Progenitor cell of endocrine pancreas (in vitro differentiated cells): ENCODE measurements at regions not wholly inside any gene's neighbourhood (a gene's known extent, or its start where the extent isn't known, plus 50 kb on each side); places are given as distances from the start of the nearest gene placed in this dataset.

Source experiments
- DNase-seq: peaks from one replicate; pipeline ENCODE4 v3.0.0; 2021; ENCODE audit warnings: low spot score; ENCODE audit not compliant: unreplicated experiment
- H3K27ac Mint-ChIP-seq: 2 replicates; pipeline ENCODE4 v1.8.0; 2021; ENCODE audit warnings: mild to moderate bottlenecking, moderate library complexity, mixed read lengths
- H3K27me3 Mint-ChIP-seq: 2 replicates; pipeline ENCODE4 v1.8.0; 2021; ENCODE audit warnings: mixed read lengths
- H3K36me3 Mint-ChIP-seq: 2 replicates; pipeline ENCODE4 v1.8.0; 2022; ENCODE audit warnings: mixed read lengths; ENCODE audit not compliant: insufficient read depth
- H3K4me1 Mint-ChIP-seq: 2 replicates; pipeline ENCODE4 v1.8.0; 2021; ENCODE audit warnings: low read depth, mixed read lengths
- H3K4me3 Mint-ChIP-seq: 2 replicates; pipeline ENCODE4 v1.8.0; 2021; ENCODE audit warnings: low read depth, mild to moderate bottlenecking, moderate library complexity, mixed read lengths
- H3K9me3 Mint-ChIP-seq: 2 replicates; pipeline ENCODE4 v1.8.0; 2021; ENCODE audit warnings: low read depth, mixed read lengths
- CTCF ChIP-seq: fragments of 200-600 bp; sonication (generic); IDR thresholded peaks from one replicate; pipeline ENCODE4 v1.5.0; 2021; ENCODE audit warnings: antibody characterized with exemption, mild to moderate bottlenecking; ENCODE audit not compliant: unreplicated experiment

- Mint-ChIP-seq H3K4me1 (peaks cover 4% of the 10 kb centered on the region), H3K27ac (no peak overlapping the region), H3K27me3 (no peaks in the 10 kb centered on the region), H3K9me3 (no peaks in the 10 kb centered on the region), H3K4me3 (no peak overlapping the region), H3K36me3 (no peaks in the 10 kb centered on the region)
- no peak for TF ChIP-seq CTCF
- DNase-seq = no peak
Observed at GRCh38 chr5:60274747-60275146, 381.2 kb upstream of the PDE4D start.

GRCh38 chr5:60271517-60271916 lies 378.0 kb upstream of the PDE4D start:
- DNase-seq = no peak
- Mint-ChIP-seq H3K27ac (no peak overlapping the region), H3K4me3 (no peak overlapping the region), H3K9me3 (no peaks in the 10 kb centered on the region), H3K4me1 (no peaks in the 10 kb centered on the region), H3K36me3 (no peaks in the 10 kb centered on the region), H3K27me3 (peaks cover 3% of the 10 kb centered on the region)
- no peak for TF ChIP-seq CTCF

- Mint-ChIP-seq H3K36me3 (no peaks in the 10 kb centered on the region), H3K27me3 (peaks cover 7% of the 10 kb centered on the region), H3K4me3 (no peak overlapping the region), H3K9me3 (no peaks in the 10 kb centered on the region), H3K4me1 (peaks cover 8% of the 10 kb centered on the region), H3K27ac (no peak overlapping the region)
- DNase-seq = no peak
- no peak for TF ChIP-seq CTCF
Observed at GRCh38 chr5:60267907-60268306, 374.4 kb upstream of the PDE4D start.

- TF ChIP-seq CTCF = no peak
- H3K27me3 Mint-ChIP-seq = peaks cover 7% of the 10 kb centered on the region
Observed at GRCh38 chr5:60263346-60263745, 369.8 kb upstream of the PDE4D start.

GRCh38 chr5:60262576-60263295 lies 369.2 kb upstream of the PDE4D start:
- H3K27ac Mint-ChIP-seq = no peak overlapping the region
- H3K4me1 Mint-ChIP-seq = peaks cover 8% of the 10 kb centered on the region
- H3K27me3 Mint-ChIP-seq = peaks cover 7% of the 10 kb centered on the region
- no peak overlapping the region for H3K4me3 Mint-ChIP-seq
- H3K9me3 Mint-ChIP-seq = no peaks in the 10 kb centered on the region
- H3K36me3 Mint-ChIP-seq = no peaks in the 10 kb centered on the region
- TF ChIP-seq CTCF = no peak
- no peak for DNase-seq

More at GRCh38 chr5:60263346-60263745, 369.8 kb upstream of the PDE4D start:
- H3K9me3 Mint-ChIP-seq = no peaks in the 10 kb centered on the region
- H3K36me3 Mint-ChIP-seq = no peaks in the 10 kb centered on the region
- no peak for DNase-seq
- no peak overlapping the region for H3K27ac Mint-ChIP-seq
- peaks cover 8% of the 10 kb centered on the region for H3K4me1 Mint-ChIP-seq
- no peak overlapping the region for H3K4me3 Mint-ChIP-seq
